ENCODE measurements at regions not wholly inside any gene's neighbourhood (a gene's known extent, or its start where the extent isn't known, plus 50 kb on each side); places are given as distances from the start of the nearest gene placed in this dataset.

- 70% methylated on average over 2 of the region's 2 CpGs for WGBS
- Histone ChIP-seq H3K9me3 (no peaks in the 10 kb centered on the region), H3K27ac (replicated peaks in 1 of 4) (no peak overlapping the region), H3K27me3 (no peaks in the 10 kb centered on the region), H3K36me3 (no peaks in the 10 kb centered on the region), H3K4me3 (no peak overlapping the region), H3K4me1 (no peaks in the 10 kb centered on the region)
- intact Hi-C loops (cut with DNase I) = no loop called here
- no peak for TF ChIP-seq POLR2A (IDR thresholded peaks at IDR 0.05; ENCODE audit: low read depth)
- TF ChIP-seq CTCF (IDR thresholded peaks at IDR 0.05) = no peak
- no peak for TF ChIP-seq POLR2AphosphoS5 (IDR thresholded peaks at IDR 0.05)
- no peak for TF ChIP-seq EP300 (IDR thresholded peaks at IDR 0.05)
- no peak for DNase-seq (ENCODE audit: extremely low spot score)
These were observed 768.1 kb downstream of the GBE1 start for GRCh38 chr3:80993241-80993945.

DNA sequence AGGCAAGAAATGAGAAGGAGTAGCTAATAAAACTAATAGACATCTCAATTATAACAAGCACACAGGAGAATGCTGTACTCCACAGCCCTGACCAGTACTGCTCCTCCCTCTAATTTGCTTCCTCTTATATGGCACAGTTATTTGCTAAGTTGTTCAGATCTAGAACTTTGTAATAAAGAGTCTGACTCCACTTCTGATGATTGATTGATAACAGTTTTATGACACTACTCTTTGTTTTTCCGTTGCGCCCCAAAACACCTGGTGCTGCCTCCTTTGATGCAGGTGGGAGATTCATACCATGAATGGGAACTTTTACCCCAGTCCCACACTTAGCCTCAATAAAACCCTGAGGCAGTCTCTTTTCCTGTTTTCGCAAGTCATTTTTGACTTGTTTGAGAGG, 777.7 kb downstream of the GBE1 start:
- Histone ChIP-seq H3K4me3 (no peak overlapping the region), H3K9me3 (peaks cover 0 to 7% (median 2%) of the 10 kb centered on the region in 4 donors), H3K4me1 (no peaks in the 10 kb centered on the region), H3K36me3 (no peaks in the 10 kb centered on the region), H3K27me3 (no peaks in the 10 kb centered on the region), H3K27ac (replicated peaks in 1 of 4) (no peak overlapping the region)
- DNase-seq (ENCODE audit: extremely low spot score) = no peak
- TF ChIP-seq POLR2AphosphoS5 (IDR thresholded peaks at IDR 0.05) (no peak), CTCF (IDR thresholded peaks at IDR 0.05) (no peak), EP300 (IDR thresholded peaks at IDR 0.05) (no peak), POLR2A (IDR thresholded peaks at IDR 0.05; ENCODE audit: low read depth) (no peak)
- 87% methylated on average over 3 of the region's 3 CpGs for WGBS
- intact Hi-C loops (cut with DNase I) = no loop called here

DNA sequence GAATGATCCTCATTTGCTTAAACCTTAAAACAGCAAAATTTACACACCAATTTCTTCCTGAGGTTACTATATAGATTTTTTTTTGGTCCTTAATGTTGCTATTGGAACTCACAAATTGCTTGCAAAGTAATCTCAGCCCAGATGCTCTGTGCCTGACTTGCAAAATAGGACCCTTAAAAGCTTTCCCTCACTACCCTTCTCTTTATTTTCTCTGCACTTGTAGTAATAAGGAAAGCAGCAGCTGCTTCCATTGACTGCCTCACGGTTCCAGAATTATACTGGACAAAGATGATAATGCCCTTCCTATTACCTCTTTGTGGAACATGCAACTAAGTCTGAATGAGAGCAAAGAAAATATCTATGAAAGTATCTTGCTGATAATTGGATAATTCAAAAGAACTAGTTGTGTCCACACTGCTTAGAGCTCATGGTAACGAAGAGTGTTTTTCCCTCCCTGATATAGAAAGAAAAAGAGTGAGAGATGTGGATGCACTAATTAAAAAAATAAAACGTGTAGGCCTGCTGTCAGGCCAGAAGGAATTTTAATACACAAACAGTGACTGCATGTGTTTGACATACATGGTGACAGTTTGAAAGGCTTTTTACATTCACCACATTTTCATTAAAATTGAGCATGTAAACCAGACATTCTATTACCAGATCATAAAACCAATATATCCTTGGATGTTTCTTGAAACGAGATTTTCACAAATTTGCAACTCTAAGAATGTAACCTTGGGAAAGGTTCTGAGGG, 783.1 kb downstream of the GBE1 start:
- H3K27ac ChIP-seq (replicated peaks in 1 of 4) = no peak overlapping the region
- H3K4me3 ChIP-seq = no peak overlapping the region
- TF ChIP-seq CTCF (IDR thresholded peaks at IDR 0.05) = no peak
- TF ChIP-seq POLR2AphosphoS5 (IDR thresholded peaks at IDR 0.05) = no peak
- TF ChIP-seq EP300 (IDR thresholded peaks at IDR 0.05) = no peak
- TF ChIP-seq POLR2A (IDR thresholded peaks at IDR 0.05; ENCODE audit: low read depth) = no peak
- no peaks in the 10 kb centered on the region for H3K36me3 ChIP-seq
- peaks cover 0 to 7% (median 0%) of the 10 kb centered on the region in 4 donors for H3K9me3 ChIP-seq
- no peaks in the 10 kb centered on the region for H3K27me3 ChIP-seq
- H3K4me1 ChIP-seq = no peaks in the 10 kb centered on the region
- no peak for DNase-seq (ENCODE audit: extremely low spot score)
- WGBS = 53% methylated on average over 4 of the region's 4 CpGs
- intact Hi-C loops (cut with DNase I) = no loop called here

GRCh38 chr3:80970292-80970691, 791.2 kb downstream of the GBE1 start:
- DNase-seq (ENCODE audit: extremely low spot score) = no peak
- Histone ChIP-seq H3K4me3 (no peak overlapping the region), H3K9me3 (peaks cover 0 to 10% (median 0%) of the 10 kb centered on the region in 4 donors), H3K27ac (replicated peaks in 1 of 4) (no peak overlapping the region), H3K4me1 (no peaks in the 10 kb centered on the region), H3K36me3 (no peaks in the 10 kb centered on the region), H3K27me3 (no peaks in the 10 kb centered on the region)
- intact Hi-C loops (cut with DNase I) = no loop called here
- 79% methylated on average over 1 of the region's 1 CpG for WGBS
- TF ChIP-seq EP300 (IDR thresholded peaks at IDR 0.05) = no peak

- H3K27ac ChIP-seq (replicated peaks in 1 of 4) = no peak overlapping the region
- H3K4me1 ChIP-seq = no peaks in the 10 kb centered on the region
- 85% methylated on average over 1 of the region's 1 CpG for WGBS
- no peak for DNase-seq (ENCODE audit: extremely low spot score)
- no peak overlapping the region for H3K4me3 ChIP-seq
- TF ChIP-seq POLR2AphosphoS5 (IDR thresholded peaks at IDR 0.05) (no peak), POLR2A (IDR thresholded peaks at IDR 0.05; ENCODE audit: low read depth) (no peak)
- intact Hi-C loops (cut with DNase I) = no loop called here
- no peaks in the 10 kb centered on the region for H3K36me3 ChIP-seq
- H3K27me3 ChIP-seq = no peaks in the 10 kb centered on the region
- no peaks in the 10 kb centered on the region for H3K9me3 ChIP-seq
These were observed 831.9 kb downstream of the GBE1 start for GRCh38 chr3:80929576-80929975.

Measured in esophagus muscularis mucosa (tissue), 4 donors.